Activated CD4-positive, alpha-beta T cell treated with anti-CD3 and anti-CD28 coated beads for 36 hours (primary cell): ENCODE measurements at regions not wholly inside any gene's neighbourhood (a gene's known extent, or its start where the extent isn't known, plus 50 kb on each side); places are given as distances from the start of the nearest gene placed in this dataset.

Experiments
- ATAC-seq: fragments of 200-7000 bp; cut with Tn5 transposase; one replicate; pipeline ENCODE4 v1.10.0; 2021; ENCODE audit warnings: mild to moderate bottlenecking, moderate library complexity
- CTCF ChIA-PET: fragments of 350-600 bp; sonication (Branson Sonifier 250); formaldehyde crosslinking; loops from one replicate; lab custom pipeline; 2021; ENCODE audit warnings: antibody characterized with exemption; lab: Charles Lee
- POLR2A ChIA-PET: fragments of 350-600 bp; sonication (Branson Sonifier 250); formaldehyde crosslinking; loops from one replicate; lab custom pipeline; 2021; ENCODE audit warnings: antibody characterized with exemption, inconsistent platforms; lab: Charles Lee
- DNase-seq: peaks from one replicate; pipeline ENCODE4 v3.0.0-alpha.2; 2020
- H3K27ac Mint-ChIP-seq: one replicate; pipeline ENCODE4 v1.8.0; 2021; ENCODE audit warnings: mixed read lengths
- H3K27me3 Mint-ChIP-seq: one replicate; pipeline ENCODE4 v1.8.0; 2021; ENCODE audit warnings: mixed read lengths
- H3K36me3 Mint-ChIP-seq: one replicate; pipeline ENCODE4 v1.8.0; 2021; ENCODE audit warnings: low read depth, mixed read lengths
- H3K4me1 Mint-ChIP-seq: one replicate; pipeline ENCODE4 v1.8.0; 2021; ENCODE audit warnings: mixed read lengths
- H3K4me3 Mint-ChIP-seq: one replicate; pipeline ENCODE4 v1.8.0; 2021; ENCODE audit warnings: mild to moderate bottlenecking, moderate library complexity, mixed read lengths
- H3K9me3 Mint-ChIP-seq: one replicate; pipeline ENCODE4 v1.8.0; 2021; ENCODE audit warnings: low read depth, mixed read lengths
- intact Hi-C, 2 experiments: fragments of 100-400 bp; cut with DNase I in 1 of 2; cut with micrococcal nuclease in 1 of 2; formaldehyde crosslinking; loops; one replicate each; pipeline versions ENCODE4 v1.14.2 to v1.15.1; 2022 to 2024; cut with DNase I, micrococcal nuclease

DNA sequence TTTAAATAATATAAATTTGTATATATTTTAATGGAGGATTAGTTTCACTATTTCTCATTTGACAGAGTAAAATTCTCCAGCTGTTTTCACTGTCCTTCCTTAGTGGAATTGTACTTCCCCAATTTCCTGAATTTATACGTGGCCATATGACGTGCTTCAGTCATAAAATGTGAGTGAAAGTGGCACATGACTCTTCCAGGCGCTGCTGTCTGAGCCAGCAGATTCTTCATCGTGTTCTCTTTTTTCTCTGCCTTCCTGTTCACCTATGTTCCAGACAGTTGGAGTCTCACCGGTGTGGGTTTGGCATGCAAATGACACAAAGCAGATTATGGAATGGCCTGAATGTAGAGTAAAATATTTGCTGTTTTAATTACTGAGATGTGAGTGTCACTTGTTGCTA lies 684.1 kb downstream of the SEMA5A start:
- ATAC-seq (no peak), DNase-seq (no peak)
- CTCF ChIA-PET: no interaction called here
- Mint-ChIP-seq H3K9me3 (no peaks in the 10 kb centered on the region), H3K4me1 (no peaks in the 10 kb centered on the region), H3K27me3 (no peaks in the 10 kb centered on the region), H3K27ac (no peak overlapping the region), H3K4me3 (no peak overlapping the region), H3K36me3 (no peaks in the 10 kb centered on the region)
- POLR2A ChIA-PET: no interaction called here
- intact Hi-C loops: loop anchor here in 1 of 2 experiments (10.0 kb wide), 1 partner anchor 343 kb away; no protein-coding TSS in a partner anchor

DNA sequence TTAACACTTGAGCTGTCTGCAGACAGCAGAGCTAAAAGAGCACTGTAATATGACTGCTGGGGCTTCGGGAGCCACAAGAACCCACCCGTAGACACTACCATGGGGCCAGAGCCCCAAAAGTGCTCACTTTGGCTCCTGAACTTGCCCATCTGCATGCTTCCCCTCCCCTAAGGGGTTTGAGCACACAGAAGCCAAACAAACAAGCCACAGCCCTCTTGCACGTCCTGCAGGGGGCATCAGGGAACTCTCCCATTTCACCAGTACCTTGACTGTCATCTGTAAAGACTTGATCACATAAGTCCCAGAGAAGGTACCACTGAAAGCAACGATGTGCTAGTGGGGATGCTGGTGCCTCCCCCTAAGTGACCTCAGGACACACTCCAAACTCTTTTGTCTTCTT lies 681.8 kb downstream of the SEMA5A start:
- Mint-ChIP-seq H3K9me3 (no peaks in the 10 kb centered on the region), H3K27me3 (no peaks in the 10 kb centered on the region), H3K27ac (no peak overlapping the region), H3K36me3 (no peaks in the 10 kb centered on the region), H3K4me3 (no peak overlapping the region), H3K4me1 (no peaks in the 10 kb centered on the region)
- DNase-seq (peak; percentile 12), ATAC-seq (no peak)
- ChIA-PET CTCF (no interaction called here), POLR2A (no interaction called here)
- intact Hi-C loops: loop anchor here in 1 of 2 experiments (10.0 kb wide), 1 partner anchor 341 kb away; no protein-coding TSS in a partner anchor

DNA sequence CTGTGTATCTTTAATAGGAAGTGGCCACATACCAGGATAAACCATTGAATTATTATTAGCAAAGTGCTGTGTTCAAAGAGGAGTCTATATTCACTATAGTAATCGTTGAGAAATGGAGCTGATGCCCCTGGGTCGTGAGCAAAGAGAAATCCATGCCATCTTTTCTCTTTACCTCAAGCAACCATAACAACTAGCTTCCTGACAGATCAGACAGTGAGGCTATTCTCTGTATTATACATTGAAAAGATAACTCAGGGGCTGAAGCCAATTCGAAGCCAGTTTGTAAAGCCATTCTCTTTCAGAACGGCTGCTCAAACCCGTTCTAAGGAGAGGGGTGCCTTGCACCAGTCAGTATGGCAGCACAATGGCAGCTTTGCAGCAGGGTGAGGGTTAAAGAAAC lies 680.6 kb downstream of the SEMA5A start:
- Mint-ChIP-seq H3K36me3 (no peaks in the 10 kb centered on the region), H3K4me1 (no peaks in the 10 kb centered on the region), H3K9me3 (no peaks in the 10 kb centered on the region), H3K27me3 (no peaks in the 10 kb centered on the region), H3K4me3 (no peak overlapping the region), H3K27ac (no peak overlapping the region)
- DNase-seq: no peak
- POLR2A ChIA-PET: interaction anchor here (0.8 kb wide), 1 partner anchor 739 kb away, joined by 3 read pairs; no protein-coding TSS in a partner anchor
- ATAC-seq: no peak
- intact Hi-C loops: loop anchor here in 1 of 2 experiments (10.0 kb wide), 1 partner anchor 340 kb away; no protein-coding TSS in a partner anchor
- CTCF ChIA-PET: no interaction called here

DNA sequence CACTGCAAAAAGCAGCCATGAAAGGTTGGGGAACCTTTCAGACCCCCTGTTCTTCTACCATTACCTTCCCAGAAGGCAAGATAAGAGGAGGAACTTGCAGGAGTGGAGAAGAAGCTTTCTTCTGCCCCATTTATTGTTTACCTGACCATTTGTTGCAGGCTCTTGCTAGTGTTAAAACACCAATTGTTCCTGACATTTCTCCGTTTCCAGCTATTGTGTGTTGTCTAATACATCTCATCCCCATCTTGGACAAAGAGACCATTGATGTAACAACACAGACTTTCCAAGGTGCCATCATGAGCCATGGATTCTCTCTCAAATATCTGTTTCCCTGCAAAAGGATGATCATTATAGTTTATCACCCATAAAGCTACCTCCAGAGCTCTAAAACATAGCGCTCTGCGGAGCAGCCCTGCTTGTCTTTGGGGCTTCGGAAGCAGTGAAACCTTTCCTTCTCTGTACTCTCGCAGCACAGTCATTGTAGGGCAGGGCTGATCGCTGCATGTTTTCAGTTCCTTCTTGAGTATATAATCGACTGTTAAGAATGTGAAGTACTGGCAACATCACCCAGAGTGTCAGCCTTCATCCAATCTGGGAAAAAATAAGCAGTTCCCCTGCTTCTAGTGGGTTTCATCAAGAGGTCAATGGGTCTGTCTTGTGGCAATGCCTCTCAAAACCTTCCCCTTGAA lies 680.0 kb downstream of the SEMA5A start:
- CTCF ChIA-PET: no interaction called here
- H3K9me3 Mint-ChIP-seq: no peaks in the 10 kb centered on the region
- POLR2A ChIA-PET: interaction anchor here (0.8 kb wide), 1 partner anchor 739 kb away, joined by 3 read pairs; no protein-coding TSS in a partner anchor

DNA sequence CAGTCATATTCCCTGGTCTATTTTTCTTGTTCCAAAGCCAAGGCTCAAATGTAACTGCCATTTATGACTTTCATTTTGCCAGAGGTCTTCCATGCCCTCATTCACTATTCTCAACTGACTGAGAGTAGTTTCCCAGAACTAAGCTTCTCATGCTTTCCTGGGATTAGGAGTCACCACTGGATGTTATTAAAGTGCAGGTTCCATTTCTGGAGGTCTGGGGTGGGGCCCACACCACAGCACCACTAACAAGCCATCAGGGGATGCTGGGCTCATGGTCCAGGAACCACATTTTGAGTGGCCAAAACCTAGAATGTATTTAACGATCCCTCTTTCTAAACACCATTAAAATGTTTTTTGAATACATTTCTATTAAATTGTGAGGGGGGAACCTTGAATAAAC lies 677.6 kb downstream of the SEMA5A start:
- intact Hi-C loops: loop anchor here in 1 of 2 experiments (10.0 kb wide), 1 partner anchor 337 kb away; no protein-coding TSS in a partner anchor
- CTCF ChIA-PET: no interaction called here
- DNase-seq: no peak
- H3K4me1 Mint-ChIP-seq: no peaks in the 10 kb centered on the region
- no peaks in the 10 kb centered on the region for H3K36me3 Mint-ChIP-seq
- no peak overlapping the region for H3K27ac Mint-ChIP-seq
- H3K4me3 Mint-ChIP-seq: no peak overlapping the region
- H3K27me3 Mint-ChIP-seq: no peaks in the 10 kb centered on the region
- no peak for ATAC-seq
- POLR2A ChIA-PET: no interaction called here
- H3K9me3 Mint-ChIP-seq: peaks cover 1% of the 10 kb centered on the region

More for the DNA sequence above, 680.0 kb downstream of the SEMA5A start:
- ATAC-seq (no peak), DNase-seq (no peak)
- Mint-ChIP-seq H3K4me3 (no peak overlapping the region), H3K27me3 (no peaks in the 10 kb centered on the region), H3K4me1 (no peaks in the 10 kb centered on the region), H3K27ac (no peak overlapping the region), H3K36me3 (no peaks in the 10 kb centered on the region)
- intact Hi-C loops: loop anchor here in 1 of 2 experiments (10.0 kb wide), 1 partner anchor 339 kb away; no protein-coding TSS in a partner anchor

DNA sequence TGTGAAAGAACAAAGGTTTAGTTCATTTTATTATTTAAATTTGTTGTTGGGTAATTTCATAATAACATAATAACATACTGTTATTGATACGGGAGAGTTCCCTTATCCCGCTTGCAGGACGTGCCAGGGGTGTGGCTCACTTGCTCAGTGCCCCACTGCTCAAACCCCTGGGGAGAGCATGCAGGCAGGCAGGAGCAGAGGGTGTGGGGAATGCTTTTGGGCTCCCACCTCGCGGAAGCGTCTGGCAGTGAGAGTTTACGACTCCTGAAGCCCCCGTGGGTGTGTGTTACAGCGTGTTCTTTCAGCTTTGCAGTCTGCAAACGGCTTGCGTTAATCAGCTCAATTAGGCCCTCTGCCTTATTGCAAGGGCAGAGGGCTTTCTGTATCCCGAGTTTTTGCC lies 675.9 kb downstream of the SEMA5A start:
- intact Hi-C loops: loop anchor here in 1 of 2 experiments (10.0 kb wide), 1 partner anchor 335 kb away; no protein-coding TSS in a partner anchor
- ATAC-seq: no peak
- Mint-ChIP-seq H3K4me1 (no peaks in the 10 kb centered on the region), H3K36me3 (no peaks in the 10 kb centered on the region), H3K27me3 (no peaks in the 10 kb centered on the region), H3K4me3 (no peak overlapping the region), H3K27ac (no peak overlapping the region), H3K9me3 (peaks cover 1% of the 10 kb centered on the region)
- DNase-seq: no peak
- CTCF ChIA-PET: no interaction called here
- POLR2A ChIA-PET: no interaction called here

DNA sequence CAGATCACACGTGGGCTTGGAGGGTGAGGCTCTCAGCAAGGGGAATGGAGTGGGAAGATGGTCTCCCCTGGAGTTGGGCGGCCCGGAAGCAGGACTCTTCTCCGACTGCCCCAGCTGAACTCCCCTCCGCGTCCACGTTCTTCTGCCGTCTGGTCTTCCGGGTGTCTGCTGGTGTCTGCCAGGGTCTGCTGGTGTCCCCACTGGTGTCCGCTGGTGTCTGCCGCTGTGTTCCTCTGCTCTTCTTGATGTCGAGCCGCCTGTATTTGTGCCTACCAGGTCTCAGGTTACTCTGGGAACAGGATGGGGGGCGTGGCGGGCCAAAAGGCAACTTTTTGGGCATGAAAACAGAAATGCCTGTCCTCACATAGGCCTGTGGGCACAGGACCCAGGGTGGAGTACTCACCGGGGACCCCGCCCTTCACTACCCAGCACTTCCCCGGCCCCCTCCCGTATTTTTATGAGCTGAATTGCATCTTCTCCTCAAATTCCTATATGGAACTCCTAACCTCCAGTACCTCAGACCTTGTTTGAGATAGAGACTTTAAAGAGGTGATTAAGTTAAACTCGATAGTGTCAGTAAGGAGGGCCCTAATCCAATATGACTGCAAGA lies 675.4 kb downstream of the SEMA5A start:
- no peaks in the 10 kb centered on the region for H3K36me3 Mint-ChIP-seq
- ChIA-PET CTCF (no interaction called here), POLR2A (no interaction called here)
- no peak overlapping the region for H3K27ac Mint-ChIP-seq
- no peak overlapping the region for H3K4me3 Mint-ChIP-seq
- H3K4me1 Mint-ChIP-seq: no peaks in the 10 kb centered on the region
- H3K9me3 Mint-ChIP-seq: peaks cover 1% of the 10 kb centered on the region
- DNase-seq (no peak), ATAC-seq (no peak)
- intact Hi-C loops: no loop called here
- H3K27me3 Mint-ChIP-seq: no peaks in the 10 kb centered on the region

DNA sequence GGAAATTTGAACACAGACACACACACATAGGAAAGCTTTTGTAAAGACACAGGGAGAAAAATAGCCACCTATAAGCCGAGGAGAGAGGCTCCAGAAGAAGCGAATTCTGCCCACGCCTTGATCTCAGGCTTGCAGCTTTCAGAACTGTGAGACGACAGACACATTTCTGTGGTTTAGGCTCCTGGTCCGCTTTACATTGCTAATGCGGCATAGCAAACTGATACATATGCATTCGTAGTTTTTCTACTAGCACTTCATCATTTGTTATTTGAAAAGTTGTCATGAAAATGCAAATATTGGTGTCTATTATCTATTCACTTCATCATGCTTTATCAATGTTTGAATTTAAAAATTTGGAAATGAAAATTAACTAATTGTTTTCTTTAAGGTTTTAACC lies 674.9 kb downstream of the SEMA5A start:
- ATAC-seq: no peak
- no peak overlapping the region for H3K27ac Mint-ChIP-seq
- ChIA-PET POLR2A (no interaction called here), CTCF (no interaction called here)
- no peaks in the 10 kb centered on the region for H3K4me1 Mint-ChIP-seq
- peaks cover 1% of the 10 kb centered on the region for H3K9me3 Mint-ChIP-seq
- DNase-seq: no peak
- H3K27me3 Mint-ChIP-seq: no peaks in the 10 kb centered on the region
- intact Hi-C loops: no loop called here
- no peaks in the 10 kb centered on the region for H3K36me3 Mint-ChIP-seq
- H3K4me3 Mint-ChIP-seq: no peak overlapping the region

DNA sequence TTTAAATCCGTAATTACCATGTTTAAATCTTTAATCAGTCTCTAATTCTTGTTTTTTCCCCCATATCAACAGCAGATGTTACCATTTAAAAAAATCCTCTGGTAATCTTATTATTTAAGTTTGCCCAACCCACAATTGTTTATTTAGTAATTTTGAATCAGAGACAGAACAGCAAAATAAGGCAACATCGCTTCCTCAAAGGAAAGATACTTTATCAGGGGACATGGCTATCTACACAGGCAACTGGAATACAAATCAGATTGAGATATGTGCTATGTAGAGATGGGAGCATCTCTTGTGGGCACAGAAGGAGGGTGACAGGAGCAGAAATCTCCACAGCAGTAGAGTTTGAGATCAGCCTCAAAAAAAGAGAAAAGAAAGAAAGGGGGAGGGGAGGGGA lies 674.4 kb downstream of the SEMA5A start:
- intact Hi-C loops: no loop called here
- CTCF ChIA-PET: no interaction called here
- ATAC-seq: no peak
- Mint-ChIP-seq H3K36me3 (no peaks in the 10 kb centered on the region), H3K4me1 (no peaks in the 10 kb centered on the region), H3K27ac (no peak overlapping the region), H3K9me3 (peaks cover 1% of the 10 kb centered on the region), H3K4me3 (no peak overlapping the region), H3K27me3 (no peaks in the 10 kb centered on the region)
- DNase-seq: no peak
- POLR2A ChIA-PET: no interaction called here

DNA sequence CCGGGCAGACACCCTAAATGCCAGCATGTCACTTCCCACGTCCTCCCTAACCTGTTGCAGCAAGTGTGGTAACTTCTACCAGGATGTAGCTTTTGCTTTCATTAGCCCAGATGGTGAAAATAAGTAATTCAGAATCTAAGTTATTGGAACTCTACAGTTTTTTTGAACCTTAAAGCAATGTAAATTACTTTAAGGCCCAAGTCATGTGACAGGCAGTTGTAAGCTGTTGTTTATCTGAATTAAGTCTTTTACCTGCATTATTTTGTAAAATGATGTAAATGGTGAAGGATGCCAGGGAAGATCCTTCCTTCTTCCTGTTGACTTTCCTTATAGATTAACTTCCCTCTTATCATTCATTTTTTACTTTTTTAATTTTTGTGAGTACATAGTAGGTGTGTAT lies 670.2 kb downstream of the SEMA5A start:
- Mint-ChIP-seq H3K4me1 (no peaks in the 10 kb centered on the region), H3K4me3 (no peak overlapping the region), H3K27me3 (no peaks in the 10 kb centered on the region), H3K27ac (no peak overlapping the region), H3K9me3 (peaks cover 5% of the 10 kb centered on the region), H3K36me3 (no peaks in the 10 kb centered on the region)
- CTCF ChIA-PET: no interaction called here
- ATAC-seq (no peak), DNase-seq (no peak)
- POLR2A ChIA-PET: no interaction called here
- intact Hi-C loops: no loop called here

DNA sequence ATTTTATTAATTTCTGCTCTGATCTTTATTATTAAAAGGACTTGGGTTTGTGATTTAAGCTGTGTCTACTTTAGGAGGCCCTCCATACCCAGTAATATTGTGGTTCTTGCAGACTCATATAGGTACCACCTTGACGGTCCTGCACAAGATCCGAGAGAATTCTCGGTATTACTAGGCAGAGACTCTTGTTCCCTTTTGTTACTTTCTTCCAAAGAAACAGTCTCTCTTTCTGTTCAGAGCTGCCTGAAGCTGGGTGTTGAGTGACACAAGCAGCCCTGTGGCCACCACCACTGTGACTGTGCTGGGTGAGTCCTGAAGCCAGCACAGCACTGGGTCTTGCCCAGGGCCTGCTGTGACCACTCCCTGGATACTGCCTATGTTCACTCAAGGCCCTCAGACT lies 666.6 kb downstream of the SEMA5A start:
- DNase-seq: no peak
- H3K36me3 Mint-ChIP-seq: no peaks in the 10 kb centered on the region
- no peak for ATAC-seq
- intact Hi-C loops: no loop called here
- no peaks in the 10 kb centered on the region for H3K27me3 Mint-ChIP-seq
- no peak overlapping the region for H3K4me3 Mint-ChIP-seq
- peaks cover 4% of the 10 kb centered on the region for H3K9me3 Mint-ChIP-seq
- CTCF ChIA-PET: no interaction called here
- POLR2A ChIA-PET: no interaction called here
- no peak overlapping the region for H3K27ac Mint-ChIP-seq
- no peaks in the 10 kb centered on the region for H3K4me1 Mint-ChIP-seq

DNA sequence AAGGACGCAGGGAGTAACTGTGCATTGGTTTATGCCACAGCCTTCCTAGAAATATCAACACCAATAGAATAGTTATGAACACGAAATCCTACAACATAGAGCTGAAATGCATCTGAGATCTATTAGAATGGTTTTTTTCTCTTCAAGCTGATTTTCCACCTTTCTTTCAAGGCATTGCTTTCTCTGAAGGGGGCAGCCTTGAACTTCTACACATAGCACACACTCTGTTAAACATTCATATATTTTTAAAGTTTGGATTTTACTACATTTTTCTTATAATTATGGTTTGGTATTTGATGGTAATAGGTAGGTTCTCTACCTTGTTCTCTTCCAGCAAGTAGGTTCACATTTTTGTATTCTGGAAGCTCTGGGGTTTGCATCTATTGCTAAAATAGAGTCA lies 661.8 kb downstream of the SEMA5A start:
- Mint-ChIP-seq H3K27me3 (no peaks in the 10 kb centered on the region), H3K4me3 (no peak overlapping the region), H3K4me1 (no peaks in the 10 kb centered on the region), H3K27ac (no peak overlapping the region), H3K9me3 (peaks cover 4% of the 10 kb centered on the region), H3K36me3 (no peaks in the 10 kb centered on the region)
- CTCF ChIA-PET: no interaction called here
- ATAC-seq (no peak), DNase-seq (no peak)
- POLR2A ChIA-PET: no interaction called here
- intact Hi-C loops: no loop called here
